Esophagus muscularis mucosa (tissue), 4 donors: ENCODE measurements at regions not wholly inside any gene's neighbourhood (a gene's known extent, or its start where the extent isn't known, plus 50 kb on each side); places are given as distances from the start of the nearest gene placed in this dataset.
"Not testable (repeated sequence)": the region's sequence is repeated elsewhere in the genome, so short reads cannot be mapped to it uniquely, and the experiment has no call there.

ENCODE experiments used
- DNase-seq: peaks from one replicate; pipeline ENCODE4 v3.0.0-alpha.2; 2017; ENCODE audit errors: extremely low spot score
- H3K27ac ChIP-seq, 4 donors: fragments of 200-600 bp; sonication (generic); replicated peaks in 1 of 4; 1 replicate in 3 of 4; 2 replicates in 1 of 4; pipeline ENCODE4 v1.5.1; 2016 to 2019; ENCODE audit warnings: mild to moderate bottlenecking in 1 of 4
- H3K27me3 ChIP-seq, 4 donors: fragments of 200-600 bp; sonication (generic); one replicate each; pipeline versions ENCODE4 v1.5.1 to v1.6.0; 2016 to 2019
- H3K36me3 ChIP-seq, 4 donors: fragments of 200-600 bp; sonication (generic); one replicate each; pipeline ENCODE4 v1.5.1; 2016 to 2019
- H3K4me1 ChIP-seq, 4 donors: fragments of 200-600 bp; sonication (generic); one replicate each; pipeline ENCODE4 v1.5.1; 2016 to 2019
- H3K4me3 ChIP-seq, 4 donors: fragments of 200-600 bp; sonication (generic); 1 replicate in 2 of 4; 2 replicates in 2 of 4; pipeline ENCODE4 v1.5.1; 2016 to 2019; ENCODE audit warnings: mild to moderate bottlenecking in 4 of 4, moderate library complexity in 1 of 4
- H3K9me3 ChIP-seq, 4 donors: fragments of 200-600 bp; sonication (generic); 1 replicate in 3 of 4; 2 replicates in 1 of 4; pipeline ENCODE4 v1.5.1; 2016 to 2019
- EP300 ChIP-seq: sonication (generic); formaldehyde crosslinking; IDR thresholded peaks from one replicate; pipeline ENCODE4 v1.6.1; 2017; ENCODE audit warnings: antibody characterized with exemption
- POLR2A ChIP-seq: fragments of 450-650 bp; IDR thresholded peaks from one replicate; pipeline ENCODE4 v1.6.1; 2017; ENCODE audit warnings: antibody characterized with exemption, moderate library complexity, mild to moderate bottlenecking, low read depth
- POLR2AphosphoS5 ChIP-seq, 2 donors: sonication (generic); formaldehyde crosslinking; IDR thresholded peaks; one replicate each; pipeline ENCODE4 v1.6.1; 2017; ENCODE audit warnings: antibody characterized with exemption in 2 of 2
- WGBS: methylation state at CpG from one replicate; pipeline ENCODE4 v1.1.5; 2018; 5-methylcytosine and 5-hydroxymethylcytosine counted together
- intact Hi-C: fragments of 100-400 bp; cut with DNase I; formaldehyde crosslinking; loops from one replicate; pipeline ENCODE4 v1.15.1; 2023
- TF ChIP-seq, protein P1 (sequence below), 3 experiments: fragments of 200-600 bp in 2 of 3; fragments of 450-650 bp in 1 of 3; sonication (generic) in 2 of 3; IDR thresholded peaks; one replicate each; pipeline ENCODE4 v1.5.1; 2017 to 2019; ENCODE audit warnings: antibody characterized with exemption in 3 of 3, mild to moderate bottlenecking in 2 of 3, moderate library complexity in 1 of 3

- intact Hi-C loops, result no loop called here
- TF ChIP-seq, protein P1, sequence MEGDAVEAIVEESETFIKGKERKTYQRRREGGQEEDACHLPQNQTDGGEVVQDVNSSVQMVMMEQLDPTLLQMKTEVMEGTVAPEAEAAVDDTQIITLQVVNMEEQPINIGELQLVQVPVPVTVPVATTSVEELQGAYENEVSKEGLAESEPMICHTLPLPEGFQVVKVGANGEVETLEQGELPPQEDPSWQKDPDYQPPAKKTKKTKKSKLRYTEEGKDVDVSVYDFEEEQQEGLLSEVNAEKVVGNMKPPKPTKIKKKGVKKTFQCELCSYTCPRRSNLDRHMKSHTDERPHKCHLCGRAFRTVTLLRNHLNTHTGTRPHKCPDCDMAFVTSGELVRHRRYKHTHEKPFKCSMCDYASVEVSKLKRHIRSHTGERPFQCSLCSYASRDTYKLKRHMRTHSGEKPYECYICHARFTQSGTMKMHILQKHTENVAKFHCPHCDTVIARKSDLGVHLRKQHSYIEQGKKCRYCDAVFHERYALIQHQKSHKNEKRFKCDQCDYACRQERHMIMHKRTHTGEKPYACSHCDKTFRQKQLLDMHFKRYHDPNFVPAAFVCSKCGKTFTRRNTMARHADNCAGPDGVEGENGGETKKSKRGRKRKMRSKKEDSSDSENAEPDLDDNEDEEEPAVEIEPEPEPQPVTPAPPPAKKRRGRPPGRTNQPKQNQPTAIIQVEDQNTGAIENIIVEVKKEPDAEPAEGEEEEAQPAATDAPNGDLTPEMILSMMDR (IDR thresholded peaks at IDR 0.05), result no peak
- TF ChIP-seq POLR2A (no peak), EP300 (no peak), POLR2AphosphoS5 (IDR thresholded peaks at IDR 0.05) (no peak)
- H3K36me3 ChIP-seq, result no peaks in the 10 kb centered on the region
- no peak overlapping the region for H3K27ac ChIP-seq
- no peaks in the 10 kb centered on the region for H3K4me1 ChIP-seq
- H3K4me3 ChIP-seq, result no peak overlapping the region
- DNase-seq, result no peak
- WGBS, result 61% methylated on average over 2 of the region's 2 CpGs
- no peaks in the 10 kb centered on the region for H3K9me3 ChIP-seq
- H3K27me3 ChIP-seq, result no peaks in the 10 kb centered on the region
These were observed 511.3 kb downstream of the DIPK2A start for GRCh38 chr3:144482876-144483275.

- intact Hi-C loops, result no loop called here
- TF ChIP-seq POLR2AphosphoS5 (IDR thresholded peaks at IDR 0.05) (no peak), POLR2A (no peak), EP300 (no peak)
- TF ChIP-seq, protein P1 (IDR thresholded peaks at IDR 0.05), result no peak
- Histone ChIP-seq H3K27me3 (no peaks in the 10 kb centered on the region), H3K9me3 (no peaks in the 10 kb centered on the region), H3K27ac (no peak overlapping the region), H3K36me3 (no peaks in the 10 kb centered on the region), H3K4me1 (no peaks in the 10 kb centered on the region), H3K4me3 (no peak overlapping the region)
- no peak for DNase-seq
These were observed 515.4 kb downstream of the DIPK2A start for GRCh38 chr3:144487011-144487410.

GRCh38 chr3:144488927-144489326 is 517.3 kb downstream of the DIPK2A start:
- no peaks in the 10 kb centered on the region for H3K9me3 ChIP-seq
- no peak overlapping the region for H3K4me3 ChIP-seq
- intact Hi-C loops, result no loop called here
- no peak overlapping the region for H3K27ac ChIP-seq
- DNase-seq, result no peak
- TF ChIP-seq, protein P1 (IDR thresholded peaks at IDR 0.05), result no peak
- TF ChIP-seq EP300 (no peak), POLR2A (no peak)
- H3K36me3 ChIP-seq, result no peaks in the 10 kb centered on the region
- no peaks in the 10 kb centered on the region for H3K4me1 ChIP-seq
- no peaks in the 10 kb centered on the region for H3K27me3 ChIP-seq

DNA sequence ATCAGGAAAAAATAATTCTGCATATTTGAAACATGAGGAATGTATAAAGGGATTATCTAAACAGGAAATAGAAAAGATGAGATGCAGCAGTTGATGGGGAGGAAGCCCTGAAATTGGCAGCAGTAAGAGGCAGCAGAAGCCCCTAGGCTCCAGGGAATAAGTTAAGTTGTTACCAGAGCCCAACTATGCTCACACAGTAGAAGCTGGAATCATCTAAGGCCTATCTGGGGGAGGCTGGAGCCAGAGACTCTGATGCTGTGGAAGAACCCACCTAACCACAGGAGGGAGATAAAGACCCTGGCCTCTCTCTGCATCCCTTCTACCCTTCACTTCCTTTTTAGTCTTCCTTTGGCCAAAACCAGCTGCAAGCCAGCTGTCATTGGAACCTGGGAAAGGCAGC is 519.7 kb downstream of the DIPK2A start:
- H3K4me1 ChIP-seq, result peaks cover 0 to 5% (median 0%) of the 10 kb centered on the region in 4 donors
- no peaks in the 10 kb centered on the region for H3K9me3 ChIP-seq
- H3K27me3 ChIP-seq, result no peaks in the 10 kb centered on the region
- no peak overlapping the region for H3K27ac ChIP-seq
- no peak overlapping the region for H3K4me3 ChIP-seq
- intact Hi-C loops, result no loop called here
- no peaks in the 10 kb centered on the region for H3K36me3 ChIP-seq
- no peak for TF ChIP-seq POLR2A
- TF ChIP-seq, protein P1 (IDR thresholded peaks at IDR 0.05), result no peak
- TF ChIP-seq POLR2AphosphoS5 (IDR thresholded peaks at IDR 0.05), result no peak
- no peak for TF ChIP-seq EP300
- no peak for DNase-seq

- intact Hi-C loops, H3K9me3 ChIP-seq, H3K36me3 ChIP-seq, H3K4me3 ChIP-seq, H3K4me1 ChIP-seq, H3K27ac ChIP-seq, H3K27me3 ChIP-seq, DNase-seq: not testable (repeated sequence)
- 91% methylated on average over 19 of the region's 20 CpGs for WGBS
These were observed 523.0 kb downstream of the DIPK2A start for GRCh38 chr3:144494651-144495050.
